OCI-LY1 (cell line): ENCODE measurements at regions not wholly inside any gene's neighbourhood (a gene's known extent, or its start where the extent isn't known, plus 50 kb on each side); places are given as distances from the start of the nearest gene placed in this dataset.

Source experiments
- H2AFZ ChIP-seq: fragments of 200-600 bp; sonication (generic), shearing (Covaris generic); 2 replicates; pipeline ENCODE4 v1.6.0; 2014; ENCODE audit warnings: antibody characterized with exemption, mild to moderate bottlenecking, low read length
- H3F3A ChIP-seq: fragments of 200-600 bp; sonication (generic), shearing (Covaris generic); 2 replicates; pipeline ENCODE4 v1.6.0; 2014; ENCODE audit warnings: mild to moderate bottlenecking, antibody characterized with exemption, low read length, moderate library complexity; ENCODE audit not compliant: insufficient read depth
- H3K27ac ChIP-seq: fragments of 200-600 bp; sonication (generic); 2 replicates; pipeline ENCODE4 v1.5.1; 2014; ENCODE audit warnings: low read length, mixed run types, mild to moderate bottlenecking, low read depth; ENCODE audit not compliant: poor library complexity, severe bottlenecking
- H3K27me3 ChIP-seq: fragments of 200-600 bp; sonication (generic); 2 replicates; pipeline ENCODE4 v1.6.0; 2014; ENCODE audit warnings: antibody characterized with exemption, mild to moderate bottlenecking, low read length, moderate library complexity; ENCODE audit not compliant: insufficient read depth
- H3K36me3 ChIP-seq: fragments of 200-600 bp; sonication (generic); 2 replicates; pipeline ENCODE4 v1.6.1; 2014; ENCODE audit warnings: mild to moderate bottlenecking, antibody characterized with exemption, low read length, moderate library complexity, mixed read lengths; ENCODE audit not compliant: insufficient read depth
- H3K4me1 ChIP-seq: fragments of 200-600 bp; sonication (generic); 2 replicates; pipeline ENCODE4 v1.5.1; 2014; ENCODE audit warnings: mild to moderate bottlenecking, low read length, moderate library complexity; ENCODE audit not compliant: insufficient read depth, severe bottlenecking
- H3K4me2 ChIP-seq: fragments of 200-600 bp; sonication (generic), shearing (Covaris generic); 2 replicates; pipeline ENCODE4 v1.6.1; 2014; ENCODE audit warnings: low read length
- H3K4me3 ChIP-seq: fragments of 200-600 bp; sonication (generic); 2 replicates; pipeline ENCODE4 v1.5.1; 2014; ENCODE audit warnings: low read length, low read depth, mild to moderate bottlenecking, mixed read lengths; ENCODE audit not compliant: poor library complexity, severe bottlenecking
- H3K79me2 ChIP-seq: fragments of 200-600 bp; shearing (Covaris generic); 2 replicates; pipeline ENCODE4 v1.6.1; 2016; ENCODE audit warnings: mixed run types, low read length, mixed read lengths; ENCODE audit not compliant: insufficient read depth
- H3K9ac ChIP-seq: fragments of 200-600 bp; sonication (generic), shearing (Covaris generic); 2 replicates; pipeline ENCODE4 v1.6.1; 2014; ENCODE audit warnings: mild to moderate bottlenecking, low read length, mixed read lengths
- H3K9me2 ChIP-seq: fragments of 200-600 bp; sonication (generic), shearing (Covaris generic); 2 replicates; pipeline ENCODE4 v1.6.1; 2014; ENCODE audit warnings: low read depth, mild to moderate bottlenecking, low read length, mixed read lengths
- H3K9me3 ChIP-seq: fragments of 200-600 bp; shearing (Covaris generic); 2 replicates; pipeline ENCODE4 v1.6.1; 2014; ENCODE audit warnings: low read length, mixed read lengths
- H4K20me1 ChIP-seq: fragments of 200-600 bp; sonication (generic), shearing (Covaris generic); 2 replicates; pipeline ENCODE4 v1.6.0; 2016; ENCODE audit warnings: mild to moderate bottlenecking, low read length; ENCODE audit not compliant: insufficient read depth
- CTCF ChIP-seq: fragments of 200-600 bp; sonication (generic), shearing (Covaris generic); IDR thresholded peaks from 2 replicates; pipeline ENCODE4 v1.5.1; 2017; ENCODE audit warnings: mild to moderate bottlenecking, antibody characterized with exemption, low read length, moderate library complexity, mixed read lengths
- EZH2 ChIP-seq: fragments of 200-600 bp; sonication (generic), shearing (Covaris generic); IDR thresholded peaks from 2 replicates; pipeline ENCODE4 v1.8.0; 2017; ENCODE audit warnings: borderline replicate concordance, mixed run types, mild to moderate bottlenecking, antibody characterized with exemption, low read length, moderate library complexity, mixed read lengths

GRCh38 chr3:158991146-158991705, 189.4 kb downstream of the MFSD1 start:
- Histone ChIP-seq H3K27me3 (no peaks in the 10 kb centered on the region), H3K9me3 (no peaks in the 10 kb centered on the region), H2AFZ (no peak overlapping the region), H3K9me2 (no peaks in the 10 kb centered on the region), H3K4me1 (no peaks in the 10 kb centered on the region), H3K36me3 (no peaks in the 10 kb centered on the region), H3F3A (no peaks in the 10 kb centered on the region), H3K79me2 (no peaks in the 10 kb centered on the region), H3K27ac (no peak overlapping the region), H3K9ac (no peak overlapping the region), H3K4me3 (no peak overlapping the region), H3K4me2 (no peak overlapping the region), H4K20me1 (no peaks in the 10 kb centered on the region)
- no peak for TF ChIP-seq CTCF

- no peak overlapping the region for H3K27ac ChIP-seq
- H2AFZ ChIP-seq: no peak overlapping the region
- H3K9ac ChIP-seq: no peak overlapping the region
- H3K9me3 ChIP-seq: no peaks in the 10 kb centered on the region
- no peak for TF ChIP-seq CTCF
- TF ChIP-seq EZH2: no peak
- no peaks in the 10 kb centered on the region for H3K36me3 ChIP-seq
- H4K20me1 ChIP-seq: no peaks in the 10 kb centered on the region
- no peaks in the 10 kb centered on the region for H3K27me3 ChIP-seq
- no peak overlapping the region for H3K4me2 ChIP-seq
- no peaks in the 10 kb centered on the region for H3K79me2 ChIP-seq
- no peak overlapping the region for H3K4me3 ChIP-seq
- H3F3A ChIP-seq: no peaks in the 10 kb centered on the region
- no peaks in the 10 kb centered on the region for H3K9me2 ChIP-seq
- no peaks in the 10 kb centered on the region for H3K4me1 ChIP-seq
Observed at GRCh38 chr3:158992463-158992862, 190.6 kb downstream of the MFSD1 start.

- no peak overlapping the region for H3K9ac ChIP-seq
- H2AFZ ChIP-seq: no peak overlapping the region
- H3K4me1 ChIP-seq: no peaks in the 10 kb centered on the region
- no peaks in the 10 kb centered on the region for H3K9me2 ChIP-seq
- no peak overlapping the region for H3K4me2 ChIP-seq
- H3K36me3 ChIP-seq: no peaks in the 10 kb centered on the region
- TF ChIP-seq CTCF: no peak
- no peak for TF ChIP-seq EZH2
- no peaks in the 10 kb centered on the region for H3F3A ChIP-seq
- no peaks in the 10 kb centered on the region for H3K27me3 ChIP-seq
- H3K4me3 ChIP-seq: no peak overlapping the region
- H3K79me2 ChIP-seq: no peaks in the 10 kb centered on the region
- H4K20me1 ChIP-seq: no peaks in the 10 kb centered on the region
- no peaks in the 10 kb centered on the region for H3K9me3 ChIP-seq
- no peak overlapping the region for H3K27ac ChIP-seq
Observed at GRCh38 chr3:158994386-158994785, 192.5 kb downstream of the MFSD1 start.
